Sigmoid colon (tissue), 4 donors: ENCODE measurements at regions not wholly inside any gene's neighbourhood (a gene's known extent, or its start where the extent isn't known, plus 50 kb on each side); places are given as distances from the start of the nearest gene placed in this dataset.

Experiments used
- EP300 ChIP-seq, 4 donors: sonication (generic); formaldehyde crosslinking; IDR thresholded peaks; one replicate each; pipeline ENCODE4 v1.6.1; 2017; ENCODE audit warnings: antibody characterized with exemption in 4 of 4
- POLR2A ChIP-seq, 2 donors: fragments of 450-650 bp; IDR thresholded peaks; one replicate each; pipeline ENCODE4 v1.6.1; 2016; ENCODE audit warnings: antibody characterized with exemption in 2 of 2, mild to moderate bottlenecking in 2 of 2, moderate library complexity in 2 of 2
- TF ChIP-seq, protein P1 (sequence below), 4 experiments: fragments of 450-650 bp in 3 of 4; fragments of 200-600 bp in 1 of 4; IDR thresholded peaks; one replicate each; pipeline ENCODE4 v1.5.1; 2016 to 2019; ENCODE audit warnings: antibody characterized with exemption in 4 of 4, mild to moderate bottlenecking in 3 of 4, moderate library complexity in 2 of 4

DNA sequence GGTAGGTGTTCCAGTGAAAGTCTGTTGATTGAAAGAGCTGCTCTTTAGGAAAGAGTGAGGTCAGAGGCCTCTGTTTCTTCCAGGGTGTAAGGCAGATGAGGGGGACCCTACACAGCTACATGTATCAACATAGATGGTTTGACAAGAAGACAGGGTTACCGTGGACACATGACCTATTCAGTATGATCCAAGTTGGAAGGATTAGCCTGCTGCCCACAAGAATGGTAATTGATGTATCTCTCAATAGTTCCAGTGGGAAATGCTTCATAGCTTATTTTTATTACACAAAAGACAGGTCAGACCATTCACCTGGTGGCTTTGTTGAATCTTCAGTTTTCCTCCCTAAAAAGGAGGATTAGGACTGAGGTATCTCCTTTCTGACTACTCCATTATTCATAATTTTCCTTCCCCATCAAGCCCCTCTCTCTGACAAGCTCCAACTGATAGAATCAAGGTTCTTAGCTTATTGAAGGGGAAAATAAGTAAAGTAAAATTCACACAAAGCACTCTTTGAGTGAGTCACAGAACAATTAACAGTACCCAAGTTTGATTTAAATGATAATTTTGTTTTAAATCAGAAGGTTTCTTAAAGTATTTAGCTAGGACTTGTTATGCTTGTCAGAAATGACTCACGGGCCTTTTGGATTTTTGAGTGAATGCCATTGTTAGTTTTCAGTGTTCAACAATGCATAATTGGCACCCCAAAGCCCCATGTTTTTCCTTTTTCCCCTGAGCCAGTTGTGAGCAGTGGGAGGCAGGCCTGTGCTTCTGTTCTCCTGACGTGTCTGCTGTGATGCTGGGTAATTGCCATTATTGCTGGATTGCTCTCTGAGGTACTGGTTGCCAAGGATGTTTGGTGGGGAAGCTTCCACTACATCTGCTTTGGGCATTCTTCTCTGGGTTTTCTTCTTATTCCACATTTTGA, 373.2 kb downstream of the DDX10 start:
- TF ChIP-seq, protein P1, sequence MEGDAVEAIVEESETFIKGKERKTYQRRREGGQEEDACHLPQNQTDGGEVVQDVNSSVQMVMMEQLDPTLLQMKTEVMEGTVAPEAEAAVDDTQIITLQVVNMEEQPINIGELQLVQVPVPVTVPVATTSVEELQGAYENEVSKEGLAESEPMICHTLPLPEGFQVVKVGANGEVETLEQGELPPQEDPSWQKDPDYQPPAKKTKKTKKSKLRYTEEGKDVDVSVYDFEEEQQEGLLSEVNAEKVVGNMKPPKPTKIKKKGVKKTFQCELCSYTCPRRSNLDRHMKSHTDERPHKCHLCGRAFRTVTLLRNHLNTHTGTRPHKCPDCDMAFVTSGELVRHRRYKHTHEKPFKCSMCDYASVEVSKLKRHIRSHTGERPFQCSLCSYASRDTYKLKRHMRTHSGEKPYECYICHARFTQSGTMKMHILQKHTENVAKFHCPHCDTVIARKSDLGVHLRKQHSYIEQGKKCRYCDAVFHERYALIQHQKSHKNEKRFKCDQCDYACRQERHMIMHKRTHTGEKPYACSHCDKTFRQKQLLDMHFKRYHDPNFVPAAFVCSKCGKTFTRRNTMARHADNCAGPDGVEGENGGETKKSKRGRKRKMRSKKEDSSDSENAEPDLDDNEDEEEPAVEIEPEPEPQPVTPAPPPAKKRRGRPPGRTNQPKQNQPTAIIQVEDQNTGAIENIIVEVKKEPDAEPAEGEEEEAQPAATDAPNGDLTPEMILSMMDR (IDR thresholded peaks at IDR 0.05): no peak
- no peak for TF ChIP-seq POLR2A (IDR thresholded peaks at IDR 0.05)
- no peak for TF ChIP-seq EP300 (IDR thresholded peaks at IDR 0.05)
